HEK293T (cell line): ENCODE measurements at regions not wholly inside any gene's neighbourhood (a gene's known extent, or its start where the extent isn't known, plus 50 kb on each side); places are given as distances from the start of the nearest gene placed in this dataset.

Experiments
- CTCF ChIA-PET: fragments of 350-600 bp; formaldehyde crosslinking; extraction: SDS; loops from one replicate; lab custom pipeline; 2021; ENCODE audit warnings: antibody characterized with exemption, inconsistent platforms; lab: Yijun Ruan, JAX
- POLR2A ChIA-PET: fragments of 350-600 bp; formaldehyde crosslinking; extraction: SDS; loops from one replicate; lab custom pipeline; 2020; ENCODE audit warnings: antibody characterized with exemption, inconsistent platforms; lab: Yijun Ruan, JAX
- DNase-seq: peaks from one replicate; pipeline ENCODE4 v3.0.0; 2012; ENCODE audit warnings: mixed read lengths; ENCODE audit errors: extremely low spot score
- ARNT ChIP-seq: fragments of 450-650 bp; IDR thresholded peaks from 2 replicates; pipeline ENCODE4 v1.6.1; 2017; ENCODE audit warnings: mild to moderate bottlenecking
- BHLHE40 ChIP-seq: fragments of 450-650 bp; IDR thresholded peaks from 2 replicates; pipeline ENCODE4 v1.6.1; 2016; ENCODE audit warnings: mild to moderate bottlenecking, moderate library complexity, borderline replicate concordance
- CTBP1 ChIP-seq: fragments of 450-650 bp; IDR thresholded peaks from 2 replicates; pipeline ENCODE4 v1.6.1; 2016; ENCODE audit warnings: borderline replicate concordance
- ELF4 ChIP-seq: fragments of 450-650 bp; IDR thresholded peaks from 2 replicates; pipeline ENCODE4 v1.6.1; 2017; ENCODE audit warnings: antibody characterized with exemption
- FOXA1 ChIP-seq: fragments of 450-650 bp; IDR thresholded peaks from 2 replicates; pipeline ENCODE4 v1.6.1; 2016; ENCODE audit warnings: mild to moderate bottlenecking
- FOXK2 ChIP-seq: fragments of 450-650 bp; IDR thresholded peaks from 2 replicates; pipeline ENCODE4 v1.6.1; 2016; ENCODE audit warnings: mild to moderate bottlenecking
- FOXM1 ChIP-seq: fragments of 450-650 bp; IDR thresholded peaks from 2 replicates; pipeline ENCODE4 v1.6.1; 2017; ENCODE audit warnings: mild to moderate bottlenecking, borderline replicate concordance
- HDGF ChIP-seq: fragments of 450-650 bp; IDR thresholded peaks from 2 replicates; pipeline ENCODE4 v1.6.1; 2017; ENCODE audit warnings: antibody characterized with exemption, borderline replicate concordance
- L3MBTL2 ChIP-seq: fragments of 450-650 bp; conservative IDR thresholded peaks from 2 replicates; pipeline ENCODE4 v1.6.1; 2016; ENCODE audit warnings: mild to moderate bottlenecking
- LEF1 ChIP-seq: fragments of 450-650 bp; IDR thresholded peaks from 2 replicates; pipeline ENCODE4 v1.6.1; 2017; ENCODE audit warnings: mild to moderate bottlenecking, borderline replicate concordance
- NFRKB ChIP-seq: fragments of 450-650 bp; IDR thresholded peaks from 2 replicates; pipeline ENCODE4 v1.6.1; 2016; ENCODE audit warnings: mild to moderate bottlenecking, moderate library complexity
- PKNOX1 ChIP-seq: fragments of 450-650 bp; IDR thresholded peaks from 2 replicates; pipeline ENCODE4 v1.6.1; 2016
- SP1 ChIP-seq: fragments of 450-650 bp; IDR thresholded peaks from 2 replicates; pipeline ENCODE4 v1.6.1; 2017
- SUZ12 ChIP-seq: fragments of 450-650 bp; IDR thresholded peaks from 2 replicates; pipeline ENCODE4 v1.6.1; 2016; ENCODE audit warnings: mild to moderate bottlenecking
- TARDBP ChIP-seq: fragments of 450-650 bp; IDR thresholded peaks from 2 replicates; pipeline ENCODE4 v1.6.1; 2016
- ZNF384 ChIP-seq: fragments of 450-650 bp; IDR thresholded peaks from 2 replicates; pipeline ENCODE4 v1.6.1; 2016

GRCh38 chr4:13285336-13285735, 198.8 kb downstream of the RAB28 start:
- POLR2A ChIA-PET, result no interaction called here
- CTCF ChIA-PET, result no interaction called here
- DNase-seq, result no peak
- TF ChIP-seq SUZ12, result no peak
- TF ChIP-seq NFRKB, result no peak

- POLR2A ChIA-PET, result no interaction called here
- CTCF ChIA-PET, result no interaction called here
- no peak for TF ChIP-seq ARNT
- no peak for TF ChIP-seq FOXK2
- no peak for TF ChIP-seq FOXM1
- no peak for TF ChIP-seq BHLHE40
- no peak for TF ChIP-seq SUZ12
- TF ChIP-seq SP1, result no peak
- no peak for TF ChIP-seq FOXA1
- no peak for TF ChIP-seq ELF4
- no peak for TF ChIP-seq LEF1
- DNase-seq, result no peak
Observed at GRCh38 chr4:13284932-13285331, 199.2 kb downstream of the RAB28 start.

GRCh38 chr4:13276357-13276756, 207.8 kb downstream of the RAB28 start:
- TF ChIP-seq CTBP1, result no peak
- TF ChIP-seq L3MBTL2, result no peak
- TF ChIP-seq HDGF, result no peak
- TF ChIP-seq NFRKB, result no peak
- no peak for TF ChIP-seq ARNT
- no peak for TF ChIP-seq BHLHE40
- TF ChIP-seq PKNOX1, result no peak
- TF ChIP-seq FOXA1, result no peak
- TF ChIP-seq SUZ12, result no peak
- no peak for TF ChIP-seq LEF1
- no peak for TF ChIP-seq FOXM1
- no peak for TF ChIP-seq TARDBP
- TF ChIP-seq FOXK2, result no peak
- TF ChIP-seq ELF4, result no peak
- no peak for TF ChIP-seq ZNF384
- TF ChIP-seq SP1, result no peak
- ChIA-PET POLR2A (no interaction called here), CTCF (no interaction called here)
- DNase-seq, result no peak

GRCh38 chr4:13268703-13269102, 215.4 kb downstream of the RAB28 start:
- ChIA-PET CTCF (no interaction called here), POLR2A (no interaction called here)
- TF ChIP-seq HDGF (no peak), LEF1 (no peak), ELF4 (no peak), PKNOX1 (no peak), ZNF384 (no peak), FOXK2 (no peak), TARDBP (no peak)
- DNase-seq, result no peak

GRCh38 chr4:13268165-13268564, 216.0 kb downstream of the RAB28 start:
- DNase-seq, result no peak
- ChIA-PET CTCF (no interaction called here), POLR2A (no interaction called here)
- no peak for TF ChIP-seq HDGF
- no peak for TF ChIP-seq NFRKB
- no peak for TF ChIP-seq FOXM1

GRCh38 chr4:13267091-13267490, 217.0 kb downstream of the RAB28 start:
- ChIA-PET CTCF (no interaction called here), POLR2A (no interaction called here)
- TF ChIP-seq PKNOX1 (no peak), FOXA1 (no peak), NFRKB (no peak), FOXK2 (no peak), ELF4 (no peak), FOXM1 (no peak)
- no peak for DNase-seq

GRCh38 chr4:13266687-13267086, 217.5 kb downstream of the RAB28 start:
- no peak for DNase-seq
- no peak for TF ChIP-seq PKNOX1
- TF ChIP-seq FOXA1, result no peak
- TF ChIP-seq FOXK2, result no peak
- TF ChIP-seq FOXM1, result no peak
- TF ChIP-seq L3MBTL2, result no peak
- no peak for TF ChIP-seq NFRKB
- no peak for TF ChIP-seq SP1
- no peak for TF ChIP-seq CTBP1
- TF ChIP-seq SUZ12, result no peak
- no peak for TF ChIP-seq TARDBP
- no peak for TF ChIP-seq HDGF
- TF ChIP-seq ELF4, result no peak
- TF ChIP-seq LEF1, result no peak
- TF ChIP-seq BHLHE40, result no peak
- TF ChIP-seq ARNT, result no peak
- no peak for TF ChIP-seq ZNF384
- ChIA-PET CTCF (no interaction called here), POLR2A (no interaction called here)
